ENCODE measurements at regions not wholly inside any gene's neighbourhood (a gene's known extent, or its start where the extent isn't known, plus 50 kb on each side); places are given as distances from the start of the nearest gene placed in this dataset.
"Not testable (repeated sequence)": the region's sequence is repeated elsewhere in the genome, so short reads cannot be mapped to it uniquely, and the experiment has no call there.

DNA sequence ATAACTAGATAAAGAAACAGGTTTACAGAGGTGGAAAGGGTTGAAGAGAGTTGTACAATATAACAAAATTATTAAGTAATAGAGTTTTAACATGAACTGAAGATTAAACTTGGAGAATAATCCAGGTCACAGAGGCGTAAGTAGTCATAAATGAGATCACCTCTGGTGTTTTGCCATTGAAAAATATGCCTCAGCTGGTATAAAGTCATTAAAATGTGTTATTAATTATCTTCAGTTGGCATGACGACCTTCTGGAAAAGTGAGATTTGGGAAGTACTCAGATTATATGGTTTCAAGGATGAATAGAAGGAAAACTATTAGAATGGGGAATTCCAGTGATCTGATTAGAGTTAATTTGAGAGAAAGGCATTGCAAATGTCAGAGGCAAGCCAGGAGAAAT is 237.5 kb upstream of the ANXA10 start:
- TF ChIP-seq, protein P1, sequence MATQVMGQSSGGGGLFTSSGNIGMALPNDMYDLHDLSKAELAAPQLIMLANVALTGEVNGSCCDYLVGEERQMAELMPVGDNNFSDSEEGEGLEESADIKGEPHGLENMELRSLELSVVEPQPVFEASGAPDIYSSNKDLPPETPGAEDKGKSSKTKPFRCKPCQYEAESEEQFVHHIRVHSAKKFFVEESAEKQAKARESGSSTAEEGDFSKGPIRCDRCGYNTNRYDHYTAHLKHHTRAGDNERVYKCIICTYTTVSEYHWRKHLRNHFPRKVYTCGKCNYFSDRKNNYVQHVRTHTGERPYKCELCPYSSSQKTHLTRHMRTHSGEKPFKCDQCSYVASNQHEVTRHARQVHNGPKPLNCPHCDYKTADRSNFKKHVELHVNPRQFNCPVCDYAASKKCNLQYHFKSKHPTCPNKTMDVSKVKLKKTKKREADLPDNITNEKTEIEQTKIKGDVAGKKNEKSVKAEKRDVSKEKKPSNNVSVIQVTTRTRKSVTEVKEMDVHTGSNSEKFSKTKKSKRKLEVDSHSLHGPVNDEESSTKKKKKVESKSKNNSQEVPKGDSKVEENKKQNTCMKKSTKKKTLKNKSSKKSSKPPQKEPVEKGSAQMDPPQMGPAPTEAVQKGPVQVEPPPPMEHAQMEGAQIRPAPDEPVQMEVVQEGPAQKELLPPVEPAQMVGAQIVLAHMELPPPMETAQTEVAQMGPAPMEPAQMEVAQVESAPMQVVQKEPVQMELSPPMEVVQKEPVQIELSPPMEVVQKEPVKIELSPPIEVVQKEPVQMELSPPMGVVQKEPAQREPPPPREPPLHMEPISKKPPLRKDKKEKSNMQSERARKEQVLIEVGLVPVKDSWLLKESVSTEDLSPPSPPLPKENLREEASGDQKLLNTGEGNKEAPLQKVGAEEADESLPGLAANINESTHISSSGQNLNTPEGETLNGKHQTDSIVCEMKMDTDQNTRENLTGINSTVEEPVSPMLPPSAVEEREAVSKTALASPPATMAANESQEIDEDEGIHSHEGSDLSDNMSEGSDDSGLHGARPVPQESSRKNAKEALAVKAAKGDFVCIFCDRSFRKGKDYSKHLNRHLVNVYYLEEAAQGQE (IDR thresholded peaks at IDR 0.05; ENCODE audit: insufficient read depth in 1 of 2, low read depth in 2 of 2, low read length in 1 of 2) = no peak
- no peak for TF ChIP-seq SIN3A (IDR thresholded peaks at IDR 0.05; ENCODE audit: borderline replicate concordance, insufficient read depth, low read depth, low read length)
- TF ChIP-seq, protein P2, sequence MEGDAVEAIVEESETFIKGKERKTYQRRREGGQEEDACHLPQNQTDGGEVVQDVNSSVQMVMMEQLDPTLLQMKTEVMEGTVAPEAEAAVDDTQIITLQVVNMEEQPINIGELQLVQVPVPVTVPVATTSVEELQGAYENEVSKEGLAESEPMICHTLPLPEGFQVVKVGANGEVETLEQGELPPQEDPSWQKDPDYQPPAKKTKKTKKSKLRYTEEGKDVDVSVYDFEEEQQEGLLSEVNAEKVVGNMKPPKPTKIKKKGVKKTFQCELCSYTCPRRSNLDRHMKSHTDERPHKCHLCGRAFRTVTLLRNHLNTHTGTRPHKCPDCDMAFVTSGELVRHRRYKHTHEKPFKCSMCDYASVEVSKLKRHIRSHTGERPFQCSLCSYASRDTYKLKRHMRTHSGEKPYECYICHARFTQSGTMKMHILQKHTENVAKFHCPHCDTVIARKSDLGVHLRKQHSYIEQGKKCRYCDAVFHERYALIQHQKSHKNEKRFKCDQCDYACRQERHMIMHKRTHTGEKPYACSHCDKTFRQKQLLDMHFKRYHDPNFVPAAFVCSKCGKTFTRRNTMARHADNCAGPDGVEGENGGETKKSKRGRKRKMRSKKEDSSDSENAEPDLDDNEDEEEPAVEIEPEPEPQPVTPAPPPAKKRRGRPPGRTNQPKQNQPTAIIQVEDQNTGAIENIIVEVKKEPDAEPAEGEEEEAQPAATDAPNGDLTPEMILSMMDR (IDR thresholded peaks at IDR 0.05) = no peak
- no peak for TF ChIP-seq POLR2AphosphoS5 (IDR thresholded peaks at IDR 0.05; ENCODE audit: low read depth, low read length)
- no peak for TF ChIP-seq TCF7L2 (IDR thresholded peaks at IDR 0.05; ENCODE audit: low read depth, low read length)
- Histone ChIP-seq H3K9me3 (ENCODE audit: control insufficient read depth, insufficient read depth, low read depth, low read length) (no peaks in the 10 kb centered on the region), H3K36me3 (ENCODE audit: control insufficient read depth, insufficient read depth, low read length) (no peaks in the 10 kb centered on the region), H3K4me3 (ENCODE audit: low read depth in 2 of 2, low read length in 2 of 2) (no peak overlapping the region), H3K27me3 (ENCODE audit: control insufficient read depth, insufficient read depth, low read length) (no peaks in the 10 kb centered on the region), H3K27ac (ENCODE audit: low read length) (no peak overlapping the region), H3K4me1 (ENCODE audit: control insufficient read depth, insufficient read depth, low read length) (no peaks in the 10 kb centered on the region)
- in situ Hi-C loops (cut with HindIII; ENCODE audit: low pct_unique_long_range_greater_than_20kb, low sequenced_read_pairs) = no loop called here
- BruUV-seq (replicated peaks) = no TSS peak
- ChIA-PET CTCF (no interaction called here), POLR2A (no interaction called here)
- intact Hi-C loops (cut with micrococcal nuclease; ENCODE audit: unreplicated experiment) = no loop called here
- no peak for ATAC-seq
- DNase-seq (ENCODE audit: low read depth, low spot score) = no peak

GRCh38 chr4:167858127-167858526 is 234.2 kb upstream of the ANXA10 start:
- in situ Hi-C loops (cut with HindIII; ENCODE audit: low pct_unique_long_range_greater_than_20kb, low sequenced_read_pairs); H3K4me3 ChIP-seq (ENCODE audit: low read depth in 2 of 2, low read length in 2 of 2); DNase-seq (ENCODE audit: low read depth, low spot score); BruUV-seq (replicated peaks); intact Hi-C loops (cut with micrococcal nuclease; ENCODE audit: unreplicated experiment); CTCF ChIA-PET; H3K36me3 ChIP-seq (ENCODE audit: control insufficient read depth, insufficient read depth, low read length); H3K27ac ChIP-seq (ENCODE audit: low read length); H3K4me1 ChIP-seq (ENCODE audit: control insufficient read depth, insufficient read depth, low read length); ATAC-seq; H3K27me3 ChIP-seq (ENCODE audit: control insufficient read depth, insufficient read depth, low read length); H3K9me3 ChIP-seq (ENCODE audit: control insufficient read depth, insufficient read depth, low read depth, low read length); POLR2A ChIA-PET: not testable (repeated sequence)

GRCh38 chr4:167867191-167867590 is 225.1 kb upstream of the ANXA10 start:
- Histone ChIP-seq H3K9me3 (ENCODE audit: control insufficient read depth, insufficient read depth, low read depth, low read length) (no peaks in the 10 kb centered on the region), H3K27me3 (ENCODE audit: control insufficient read depth, insufficient read depth, low read length) (no peaks in the 10 kb centered on the region), H3K4me3 (ENCODE audit: low read depth in 2 of 2, low read length in 2 of 2) (no peak overlapping the region), H3K4me1 (ENCODE audit: control insufficient read depth, insufficient read depth, low read length) (no peaks in the 10 kb centered on the region), H3K27ac (ENCODE audit: low read length) (no peak overlapping the region), H3K36me3 (ENCODE audit: control insufficient read depth, insufficient read depth, low read length) (no peaks in the 10 kb centered on the region)
- ChIA-PET CTCF (no interaction called here), POLR2A (no interaction called here)
- intact Hi-C loops (cut with micrococcal nuclease; ENCODE audit: unreplicated experiment) = no loop called here
- ATAC-seq (no peak), DNase-seq (ENCODE audit: low read depth, low spot score) (no peak)
- no TSS peak for BruUV-seq (replicated peaks)
- in situ Hi-C loops (cut with HindIII; ENCODE audit: low pct_unique_long_range_greater_than_20kb, low sequenced_read_pairs) = no loop called here
- TF ChIP-seq TCF7L2 (IDR thresholded peaks at IDR 0.05; ENCODE audit: low read depth, low read length) = no peak
- TF ChIP-seq SIN3A (IDR thresholded peaks at IDR 0.05; ENCODE audit: borderline replicate concordance, insufficient read depth, low read depth, low read length) = no peak
- TF ChIP-seq, protein P1 (IDR thresholded peaks at IDR 0.05; ENCODE audit: insufficient read depth in 1 of 2, low read depth in 2 of 2, low read length in 1 of 2) = no peak
- TF ChIP-seq, protein P2 (IDR thresholded peaks at IDR 0.05) = no peak
- TF ChIP-seq POLR2AphosphoS5 (IDR thresholded peaks at IDR 0.05; ENCODE audit: low read depth, low read length) = no peak

Data from Panc1 (cell line).